ENCODE measurements at regions not wholly inside any gene's neighbourhood (a gene's known extent, or its start where the extent isn't known, plus 50 kb on each side); places are given as distances from the start of the nearest gene placed in this dataset.

- no peak for DNase-seq (ENCODE audit: low spot score)
Measured at GRCh38 chr5:152270096-152270495, 135.0 kb downstream of the NMUR2 start.

- no peak for DNase-seq (ENCODE audit: low spot score)
Measured at GRCh38 chr5:152269533-152269932, 135.5 kb downstream of the NMUR2 start.

GRCh38 chr5:152264645-152265254 lies 140.3 kb downstream of the NMUR2 start:
- no peak for DNase-seq (ENCODE audit: low spot score)

GRCh38 chr5:152262667-152263066 lies 142.4 kb downstream of the NMUR2 start:
- DNase-seq (ENCODE audit: low spot score), result no peak

DNA sequence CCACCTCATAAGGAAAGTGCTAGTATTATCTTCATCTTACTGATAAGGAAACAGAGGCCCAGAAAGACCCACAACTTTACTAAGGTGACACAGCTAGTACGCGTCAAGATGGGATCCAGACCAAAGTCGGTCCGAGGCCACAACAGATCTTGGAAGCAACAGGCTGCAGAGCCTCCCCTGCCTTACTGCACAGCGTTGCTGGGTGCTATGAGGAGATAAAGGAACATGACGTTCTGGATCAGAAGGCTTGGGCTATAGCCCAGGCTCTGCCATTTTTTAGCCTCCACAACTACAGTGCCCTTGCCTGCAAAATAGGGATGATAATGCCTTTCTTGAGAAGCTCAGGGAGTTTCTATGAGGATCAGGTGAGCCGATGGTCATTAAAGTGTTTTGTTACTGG lies 144.1 kb downstream of the NMUR2 start:
- DNase-seq (ENCODE audit: low spot score), result no peak

- DNase-seq (ENCODE audit: low spot score), result no peak
Measured at GRCh38 chr5:152259702-152260101, 145.4 kb downstream of the NMUR2 start.

GRCh38 chr5:152256580-152256979 lies 148.5 kb downstream of the NMUR2 start:
- no peak for DNase-seq (ENCODE audit: low spot score)

- DNase-seq (ENCODE audit: low spot score), result no peak
Measured at GRCh38 chr5:152255411-152255810, 149.7 kb downstream of the NMUR2 start.

GRCh38 chr5:152247850-152248385 lies 157.2 kb downstream of the NMUR2 start:
- DNase-seq (ENCODE audit: low spot score), result no peak

GRCh38 chr5:152246401-152246800 lies 158.7 kb downstream of the NMUR2 start:
- no peak for DNase-seq (ENCODE audit: low spot score)

- no peak for DNase-seq (ENCODE audit: low spot score)
Measured at GRCh38 chr5:152237531-152237930, 167.5 kb downstream of the NMUR2 start.

DNA sequence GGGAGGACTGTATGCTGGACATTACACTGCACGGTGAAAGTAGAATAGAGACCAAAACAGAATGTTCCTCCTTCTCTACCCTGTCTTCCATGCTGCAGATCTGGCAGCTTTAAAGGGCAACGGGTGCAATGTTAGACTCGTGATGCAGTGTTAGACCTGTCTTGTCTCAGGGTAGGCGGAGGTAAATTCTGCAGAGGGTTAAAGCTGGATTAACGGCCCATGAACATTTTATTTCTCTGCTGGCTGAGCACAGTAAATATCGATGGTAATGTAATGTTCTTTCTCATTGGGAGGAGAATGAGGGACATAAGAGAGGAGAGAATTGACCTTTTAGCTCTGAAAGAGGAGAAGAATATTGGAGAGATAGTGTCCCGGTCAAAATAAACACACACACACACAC lies 178.9 kb downstream of the NMUR2 start:
- no peak for DNase-seq (ENCODE audit: low spot score)

DNA sequence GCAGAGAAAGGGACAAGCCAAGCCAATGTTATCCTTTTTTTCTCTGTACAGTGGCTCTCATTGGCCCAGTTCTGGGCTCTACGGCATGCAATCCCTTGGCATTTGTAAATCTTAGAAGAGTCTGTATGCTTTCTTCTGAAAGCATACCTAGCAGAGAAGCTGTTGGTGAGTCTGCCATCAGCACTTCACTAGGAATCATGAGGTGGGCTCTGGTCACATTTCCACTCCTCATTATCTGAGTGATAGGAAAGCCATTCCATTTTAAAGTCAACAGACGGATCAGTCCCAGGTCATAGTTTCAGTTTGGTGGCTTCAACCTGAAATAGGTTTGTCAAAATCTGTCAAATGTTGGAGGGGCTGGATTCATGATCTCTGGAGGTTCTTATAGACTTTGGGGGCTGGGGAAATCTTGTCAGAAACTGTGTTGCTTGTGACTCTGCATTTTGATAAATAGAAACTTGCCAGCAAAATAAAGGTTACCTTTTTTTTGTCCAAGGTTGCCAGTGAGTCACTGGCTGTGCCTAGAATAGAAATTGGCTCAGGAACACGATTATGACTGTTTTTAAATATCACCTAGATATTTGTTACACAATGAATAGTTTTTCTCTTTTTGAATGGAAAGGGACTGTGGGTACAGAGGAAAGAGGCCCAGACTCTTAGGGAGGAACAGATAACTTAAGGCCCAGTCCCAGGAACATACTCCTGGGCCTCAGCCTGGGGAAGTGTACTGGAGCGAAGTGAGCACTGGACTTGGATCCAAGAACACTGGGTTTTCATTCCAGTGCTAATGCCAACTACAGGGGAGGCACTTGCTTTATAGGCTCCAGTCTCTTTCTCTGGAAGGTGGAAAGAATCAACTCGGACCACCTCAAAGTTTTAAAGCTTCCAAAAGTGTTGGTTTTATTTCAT lies 183.1 kb downstream of the NMUR2 start:
- DNase-seq (ENCODE audit: low spot score), result no peak

- DNase-seq (ENCODE audit: low spot score), result no peak
Measured at GRCh38 chr5:152218694-152219093, 186.4 kb downstream of the NMUR2 start.

GRCh38 chr5:152205804-152206203 lies 199.3 kb downstream of the NMUR2 start:
- no peak for DNase-seq (ENCODE audit: low spot score)

DNA sequence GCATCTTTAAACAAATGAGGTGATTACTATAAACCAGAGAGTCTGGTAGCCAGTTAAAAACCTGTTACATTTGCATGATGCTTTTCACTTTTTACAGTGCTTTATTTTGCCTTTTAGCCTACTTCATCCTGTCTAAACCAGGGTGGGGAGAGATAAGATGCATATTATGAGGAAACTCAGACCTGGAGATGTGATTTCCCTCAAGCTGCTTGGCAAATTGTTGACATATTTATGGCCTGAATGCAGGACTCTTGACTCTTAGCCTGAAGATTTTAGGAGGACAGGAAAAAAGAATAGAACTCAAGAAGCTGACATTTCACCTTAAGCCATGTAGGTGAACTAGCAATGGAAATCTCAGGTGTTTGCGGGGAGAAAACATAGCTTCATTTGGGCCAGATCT lies 202.8 kb downstream of the NMUR2 start:
- DNase-seq (ENCODE audit: low spot score), result no peak

GRCh38 chr5:152193391-152194107 lies 211.5 kb downstream of the NMUR2 start:
- no peak for DNase-seq (ENCODE audit: low spot score)

- DNase-seq (ENCODE audit: low spot score), result no peak
Measured at GRCh38 chr5:152188251-152188650, 216.8 kb downstream of the NMUR2 start.

GRCh38 chr5:152187668-152188067 lies 217.4 kb downstream of the NMUR2 start:
- no peak for DNase-seq (ENCODE audit: low spot score)

GRCh38 chr5:152185547-152186245 lies 219.4 kb downstream of the NMUR2 start:
- no peak for DNase-seq (ENCODE audit: low spot score)

GRCh38 chr5:152184266-152184665 lies 220.8 kb downstream of the NMUR2 start:
- no peak for DNase-seq (ENCODE audit: low spot score)

DNA sequence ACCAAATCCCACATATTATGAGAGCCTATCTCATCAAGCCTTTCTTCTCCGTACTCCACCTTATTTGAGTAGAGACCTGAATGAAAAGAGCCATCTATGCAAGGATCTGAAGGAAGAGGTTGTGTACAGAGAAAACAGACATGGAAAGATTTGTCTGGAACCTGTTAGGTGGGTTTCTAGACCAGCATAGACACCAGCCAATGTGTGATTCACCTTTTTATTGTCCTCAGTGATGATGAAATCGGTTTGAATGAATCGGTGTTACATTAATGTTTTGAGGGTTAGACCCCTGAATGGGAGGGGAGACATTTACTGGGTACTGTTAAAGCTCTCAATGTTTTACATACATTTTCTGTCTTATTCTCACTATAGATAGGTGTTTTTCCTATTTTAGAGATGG lies 223.6 kb downstream of the NMUR2 start:
- DNase-seq (ENCODE audit: low spot score), result no peak
